ENCODE measurements at regions not wholly inside any gene's neighbourhood (a gene's known extent, or its start where the extent isn't known, plus 50 kb on each side); places are given as distances from the start of the nearest gene placed in this dataset.

GRCh38 chr22:27348634-27349033, 452.9 kb downstream of the MN1 start:
- no peak for DNase-seq (ENCODE audit: low spot score)

- DNase-seq (ENCODE audit: low spot score) = no peak
Measured at GRCh38 chr22:27349456-27349855, 452.1 kb downstream of the MN1 start.

DNA sequence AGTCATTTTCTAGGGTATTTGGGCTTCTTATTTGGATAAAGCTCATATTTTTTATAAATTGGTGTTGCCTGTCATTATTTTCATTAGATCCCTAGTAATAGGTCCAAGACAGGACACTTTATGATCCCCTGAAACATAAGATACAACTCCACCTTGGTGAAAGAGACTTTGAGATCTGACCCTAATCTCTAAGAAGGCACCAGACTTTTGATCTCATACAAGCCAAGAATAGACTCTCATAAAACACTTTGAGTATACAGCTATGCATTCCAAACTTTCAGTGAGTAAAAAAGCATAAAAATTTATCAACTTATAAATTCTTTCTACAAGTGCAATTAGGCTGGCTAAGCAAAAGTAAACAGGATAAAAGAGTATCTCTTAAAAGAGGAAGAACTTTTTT, 451.2 kb downstream of the MN1 start:
- DNase-seq (ENCODE audit: low spot score) = no peak

DNA sequence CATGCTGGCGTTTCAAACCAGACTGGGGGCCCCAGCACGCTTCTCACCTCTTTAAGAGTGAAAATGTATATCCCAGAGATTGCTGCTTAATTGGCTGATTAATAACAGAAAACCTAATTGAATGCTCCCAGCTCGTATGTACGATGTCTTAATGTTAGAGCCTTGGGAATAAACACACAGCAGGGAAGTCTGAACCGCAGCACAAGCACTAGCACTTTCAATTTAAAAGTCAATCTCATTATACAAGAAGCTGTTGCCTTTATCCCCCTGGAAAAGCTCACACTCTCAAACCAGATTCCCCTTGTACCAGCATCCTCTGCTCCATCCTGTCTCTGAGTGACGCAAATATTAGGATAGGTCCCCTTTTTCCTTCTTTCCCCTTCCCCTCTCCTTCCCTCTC, 449.1 kb downstream of the MN1 start:
- DNase-seq (ENCODE audit: low spot score) = no peak

- DNase-seq (ENCODE audit: low spot score) = no peak
Measured at GRCh38 chr22:27358096-27358870, 443.3 kb downstream of the MN1 start.

- no peak for DNase-seq (ENCODE audit: low spot score)
Measured at GRCh38 chr22:27370269-27370668, 431.3 kb downstream of the MN1 start.

GRCh38 chr22:27370987-27371386, 430.6 kb downstream of the MN1 start:
- DNase-seq (ENCODE audit: low spot score) = no peak

- DNase-seq (ENCODE audit: low spot score) = no peak
Measured at GRCh38 chr22:27372364-27372763, 429.2 kb downstream of the MN1 start.

GRCh38 chr22:27372969-27373670, 428.4 kb downstream of the MN1 start:
- no peak for DNase-seq (ENCODE audit: low spot score)

GRCh38 chr22:27377501-27378295, 423.9 kb downstream of the MN1 start:
- no peak for DNase-seq (ENCODE audit: low spot score)

- DNase-seq (ENCODE audit: low spot score) = no peak
Measured at GRCh38 chr22:27378311-27378800, 423.2 kb downstream of the MN1 start.

GRCh38 chr22:27378995-27379394, 422.6 kb downstream of the MN1 start:
- DNase-seq (ENCODE audit: low spot score) = no peak

- no peak for DNase-seq (ENCODE audit: low spot score)
Measured at GRCh38 chr22:27380855-27381254, 420.7 kb downstream of the MN1 start.

GRCh38 chr22:27381552-27381951, 420.0 kb downstream of the MN1 start:
- no peak for DNase-seq (ENCODE audit: low spot score)

DNA sequence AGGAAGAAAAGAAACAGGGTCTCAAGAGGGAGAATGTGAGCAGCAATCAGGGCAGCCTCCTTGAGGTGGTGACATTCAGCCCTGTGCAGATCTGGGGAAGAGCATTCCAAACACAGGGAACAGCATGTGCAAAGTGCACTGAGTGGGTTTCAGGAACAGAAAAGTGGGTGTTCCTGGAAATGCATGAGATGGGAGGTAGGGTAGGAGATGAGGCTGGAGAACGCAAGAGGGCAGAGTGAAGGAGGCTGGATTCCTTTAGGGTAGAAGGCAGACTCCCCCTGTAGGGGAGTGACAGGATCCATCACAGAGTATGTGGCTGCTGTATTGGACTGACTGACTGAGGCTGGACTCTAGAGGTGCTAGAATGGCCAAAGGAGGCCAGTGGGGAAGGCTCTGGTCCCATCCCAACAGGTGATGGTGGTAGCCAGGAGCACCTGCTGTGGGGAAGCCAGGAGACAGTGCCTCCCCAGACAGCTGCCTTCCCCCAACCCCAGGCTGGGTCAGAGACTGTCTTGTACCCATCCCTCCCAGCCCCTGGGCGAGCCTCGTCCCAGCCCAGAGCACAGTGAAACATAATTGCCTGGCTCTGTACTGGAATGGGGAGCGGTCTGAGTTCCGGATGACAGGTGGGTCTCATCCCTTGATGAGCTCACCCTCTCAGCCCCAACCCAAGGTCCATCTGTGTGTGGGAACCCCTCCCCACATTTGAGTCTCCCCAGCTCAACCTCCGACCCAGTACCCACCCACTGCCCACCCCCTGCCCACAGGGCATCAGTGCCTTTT, 419.4 kb downstream of the MN1 start:
- no peak for DNase-seq (ENCODE audit: low spot score)

DNA sequence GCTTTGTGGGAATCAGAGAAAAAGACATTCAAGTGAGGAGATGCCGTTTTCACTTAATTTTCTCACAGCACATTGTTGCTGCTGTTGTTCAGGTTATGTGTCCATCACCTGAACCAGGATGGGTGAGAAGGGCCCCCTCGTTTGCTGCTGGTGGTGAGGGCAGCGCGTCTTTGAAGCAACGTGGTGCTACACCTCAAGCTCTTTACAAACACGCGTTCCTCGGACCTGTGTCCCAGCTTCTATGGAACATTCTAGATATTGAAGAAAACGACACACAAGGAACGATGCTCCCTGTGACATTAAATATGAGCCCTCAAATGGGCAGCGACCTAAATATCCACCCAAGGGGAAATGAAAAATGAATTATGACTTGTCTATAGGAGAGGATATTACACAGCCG, 418.6 kb downstream of the MN1 start:
- DNase-seq (ENCODE audit: low spot score) = no peak

DNA sequence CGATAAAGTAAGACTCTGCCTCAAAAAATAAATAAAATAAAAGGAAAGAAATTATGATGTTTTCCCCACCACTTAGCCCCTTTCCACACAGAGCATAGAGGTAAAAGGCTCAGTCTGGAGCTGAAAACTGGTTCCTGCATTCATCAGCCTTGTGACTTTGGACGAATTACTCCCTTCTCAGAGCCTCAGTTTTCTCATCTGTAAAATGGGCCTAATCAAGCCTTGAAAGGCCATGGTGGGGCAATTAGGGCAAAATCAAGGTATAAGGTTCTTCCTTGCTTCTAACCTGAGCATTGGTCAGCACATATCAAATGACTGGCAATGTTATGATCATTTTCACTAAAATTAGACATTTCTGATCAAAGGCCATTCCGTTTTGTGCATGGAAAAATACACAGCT, 417.7 kb downstream of the MN1 start:
- DNase-seq (ENCODE audit: low spot score) = no peak

GRCh38 chr22:27385261-27385998, 416.1 kb downstream of the MN1 start:
- no peak for DNase-seq (ENCODE audit: low spot score)

GRCh38 chr22:27386186-27386585, 415.4 kb downstream of the MN1 start:
- DNase-seq (ENCODE audit: low spot score) = no peak

- no peak for DNase-seq (ENCODE audit: low spot score)
Measured at GRCh38 chr22:27387561-27387960, 414.0 kb downstream of the MN1 start.

- DNase-seq (ENCODE audit: low spot score) = no peak
Measured at GRCh38 chr22:27388090-27388600, 413.4 kb downstream of the MN1 start.

Data from hepatic stellate cell (primary cell).